IPS-15b (cell line): ENCODE measurements at regions not wholly inside any gene's neighbourhood (a gene's known extent, or its start where the extent isn't known, plus 50 kb on each side); places are given as distances from the start of the nearest gene placed in this dataset.
"Not testable (repeated sequence)": the region's sequence is repeated elsewhere in the genome, so short reads cannot be mapped to it uniquely, and the experiment has no call there.

Source experiments
- H3K27me3 ChIP-seq: one replicate; pipeline ENCODE4 v1.6.1; 2013; ENCODE audit warnings: low read length; ENCODE audit not compliant: control insufficient read depth, insufficient read depth
- H3K36me3 ChIP-seq: one replicate; pipeline ENCODE4 v1.6.1; 2013; ENCODE audit warnings: low read length; ENCODE audit not compliant: control insufficient read depth, insufficient read depth
- H3K4me1 ChIP-seq: one replicate; pipeline ENCODE4 v1.6.1; 2013; ENCODE audit warnings: mild to moderate bottlenecking, low read length; ENCODE audit not compliant: control insufficient read depth, insufficient read depth
- H3K4me3 ChIP-seq: one replicate; pipeline ENCODE4 v1.5.1; 2013; ENCODE audit warnings: low read depth, low read length
- H3K9ac ChIP-seq: one replicate; pipeline ENCODE4 v1.6.1; 2013; ENCODE audit warnings: low read depth, mild to moderate bottlenecking, low read length
- H3K9me3 ChIP-seq: one replicate; pipeline ENCODE4 v1.6.1; 2013; ENCODE audit warnings: mild to moderate bottlenecking, low read length; ENCODE audit not compliant: control insufficient read depth, insufficient read depth

GRCh38 chr17:77282524-77283515 lies 142.1 kb downstream of the SEC14L1 start:
- Histone ChIP-seq H3K9ac (no peak overlapping the region), H3K4me3 (peak overlapping the region; percentile 85), H3K9me3 (no peaks in the 10 kb centered on the region), H3K27me3 (peaks cover 18% of the 10 kb centered on the region), H3K36me3 (peaks cover 3% of the 10 kb centered on the region), H3K4me1 (peaks cover 10% of the 10 kb centered on the region)

GRCh38 chr17:77284023-77284617 lies 143.4 kb downstream of the SEC14L1 start:
- H3K9ac ChIP-seq, result no peak overlapping the region
- H3K27me3 ChIP-seq, result peaks cover 18% of the 10 kb centered on the region
- H3K9me3 ChIP-seq, result no peaks in the 10 kb centered on the region
- H3K4me1 ChIP-seq, result peaks cover 16% of the 10 kb centered on the region
- peaks cover 3% of the 10 kb centered on the region for H3K36me3 ChIP-seq
- H3K4me3 ChIP-seq, result no peak overlapping the region

- Histone ChIP-seq H3K9ac (no peak overlapping the region), H3K4me3 (no peak overlapping the region), H3K4me1 (peaks cover 16% of the 10 kb centered on the region)
Observed at GRCh38 chr17:77285594-77286390, 145.0 kb downstream of the SEC14L1 start.

GRCh38 chr17:77286391-77286640 lies 145.5 kb downstream of the SEC14L1 start:
- H3K4me1 ChIP-seq, result peaks cover 16% of the 10 kb centered on the region
- H3K9ac ChIP-seq, result no peak overlapping the region
- H3K9me3 ChIP-seq, result no peaks in the 10 kb centered on the region
- no peak overlapping the region for H3K4me3 ChIP-seq
- H3K27me3 ChIP-seq, result peaks cover 2% of the 10 kb centered on the region
- peaks cover 3% of the 10 kb centered on the region for H3K36me3 ChIP-seq

More at GRCh38 chr17:77285594-77286390, 145.0 kb downstream of the SEC14L1 start:
- Histone ChIP-seq H3K9me3 (no peaks in the 10 kb centered on the region), H3K36me3 (peaks cover 3% of the 10 kb centered on the region), H3K27me3 (peaks cover 2% of the 10 kb centered on the region)

- H3K4me3 ChIP-seq, result no peak overlapping the region
- H3K9me3 ChIP-seq, result no peaks in the 10 kb centered on the region
- peak overlapping the region; percentile 37 for H3K9ac ChIP-seq
- peaks cover 3% of the 10 kb centered on the region for H3K36me3 ChIP-seq
- H3K27me3 ChIP-seq, result peaks cover 2% of the 10 kb centered on the region
- H3K4me1 ChIP-seq, result peaks cover 16% of the 10 kb centered on the region
Observed at GRCh38 chr17:77286641-77287431, 146.1 kb downstream of the SEC14L1 start.

GRCh38 chr17:77287432-77288068 lies 146.8 kb downstream of the SEC14L1 start:
- Histone ChIP-seq H3K36me3 (peaks cover 3% of the 10 kb centered on the region), H3K4me1 (peaks cover 11% of the 10 kb centered on the region), H3K27me3 (no peaks in the 10 kb centered on the region), H3K4me3 (no peak overlapping the region), H3K9me3 (no peaks in the 10 kb centered on the region), H3K9ac (peak overlapping the region; percentile 37)

- Histone ChIP-seq H3K27me3 (no peaks in the 10 kb centered on the region), H3K4me1 (peaks cover 9% of the 10 kb centered on the region), H3K4me3 (no peak overlapping the region), H3K9me3 (no peaks in the 10 kb centered on the region), H3K9ac (peak overlapping the region; percentile 4), H3K36me3 (peaks cover 3% of the 10 kb centered on the region)
Observed at GRCh38 chr17:77288115-77288619, 147.4 kb downstream of the SEC14L1 start.

- H3K4me3 ChIP-seq, H3K36me3 ChIP-seq, H3K9ac ChIP-seq, H3K9me3 ChIP-seq, H3K27me3 ChIP-seq, H3K4me1 ChIP-seq: not testable (repeated sequence)
Observed at GRCh38 chr17:77290759-77291558, 150.2 kb downstream of the SEC14L1 start.

- peaks cover 8% of the 10 kb centered on the region for H3K4me1 ChIP-seq
- H3K9ac ChIP-seq, result no peak overlapping the region
- no peaks in the 10 kb centered on the region for H3K27me3 ChIP-seq
- no peak overlapping the region for H3K4me3 ChIP-seq
- H3K36me3 ChIP-seq, result no peaks in the 10 kb centered on the region
- no peaks in the 10 kb centered on the region for H3K9me3 ChIP-seq
Observed at GRCh38 chr17:77291591-77292386, 151.0 kb downstream of the SEC14L1 start.

- no peaks in the 10 kb centered on the region for H3K27me3 ChIP-seq
- no peak overlapping the region for H3K4me3 ChIP-seq
- no peaks in the 10 kb centered on the region for H3K9me3 ChIP-seq
- no peaks in the 10 kb centered on the region for H3K36me3 ChIP-seq
- peaks cover 9% of the 10 kb centered on the region for H3K4me1 ChIP-seq
- H3K9ac ChIP-seq, result no peak overlapping the region
Observed at GRCh38 chr17:77294761-77295160, 154.0 kb downstream of the SEC14L1 start.
